Stimulated activated naive B cell treated with anti-CD40 and anti-IgM and Interleukin-4, amounts not matched to agents 10 μg/mL and 1 μg/mL and 100 μg/mL, for 72 hours (primary cell): ENCODE measurements at regions not wholly inside any gene's neighbourhood (a gene's known extent, or its start where the extent isn't known, plus 50 kb on each side); places are given as distances from the start of the nearest gene placed in this dataset.

Experiments
- ATAC-seq, 2 donors: fragments of 150-1000 bp; cut with Tn5 transposase; replicated peaks; 2 replicates each; pipeline ENCODE4 v1.10.0; 2021; ENCODE audit warnings: moderate library complexity in 1 of 2
- DNase-seq: peaks from one replicate; pipeline ENCODE4 v3.0.0; 2021
- H3K27ac Mint-ChIP-seq: one replicate; pipeline ENCODE4 v1.8.0; 2022; ENCODE audit warnings: mild to moderate bottlenecking, mixed read lengths
- H3K27me3 Mint-ChIP-seq, 2 donors: one replicate each; pipeline ENCODE4 v1.8.0; 2022; ENCODE audit warnings: mixed read lengths in 2 of 2
- H3K36me3 Mint-ChIP-seq, 2 donors: one replicate each; pipeline ENCODE4 v1.8.0; 2022; ENCODE audit warnings: mixed read lengths in 2 of 2, mild to moderate bottlenecking in 1 of 2
- H3K4me1 Mint-ChIP-seq, 2 donors: one replicate each; pipeline ENCODE4 v1.8.0; 2022; ENCODE audit warnings: mixed read lengths in 2 of 2, mild to moderate bottlenecking in 1 of 2
- H3K4me3 Mint-ChIP-seq, 2 donors: one replicate each; pipeline ENCODE4 v1.8.0; 2022; ENCODE audit warnings: mild to moderate bottlenecking in 2 of 2, mixed read lengths in 2 of 2, moderate library complexity in 1 of 2
- H3K9me3 Mint-ChIP-seq, 2 donors: one replicate each; pipeline ENCODE4 v1.8.0; 2022; ENCODE audit warnings: mixed read lengths in 2 of 2, mild to moderate bottlenecking in 1 of 2

- DNase-seq: no peak
- H3K36me3 Mint-ChIP-seq: no peaks in the 10 kb centered on the region
- no peaks in the 10 kb centered on the region for H3K27me3 Mint-ChIP-seq
- H3K4me1 Mint-ChIP-seq: no peaks in the 10 kb centered on the region
- no peak overlapping the region for H3K27ac Mint-ChIP-seq
- ATAC-seq: no peak
- H3K9me3 Mint-ChIP-seq: peaks cover 0 to 2% of the 10 kb centered on the region in 2 donors
- no peak overlapping the region for H3K4me3 Mint-ChIP-seq
Measured at GRCh38 chr2:2845806-2846315, 514.8 kb upstream of the MYT1L start.

GRCh38 chr2:2845267-2845666 is 514.2 kb upstream of the MYT1L start:
- Mint-ChIP-seq H3K4me1 (no peaks in the 10 kb centered on the region), H3K27me3 (no peaks in the 10 kb centered on the region), H3K9me3 (peaks cover 0 to 2% of the 10 kb centered on the region in 2 donors), H3K4me3 (no peak overlapping the region), H3K27ac (no peak overlapping the region), H3K36me3 (no peaks in the 10 kb centered on the region)
- DNase-seq (no peak), ATAC-seq (no peak)

- H3K36me3 Mint-ChIP-seq: no peaks in the 10 kb centered on the region
- no peak for ATAC-seq
- no peak for DNase-seq
- no peaks in the 10 kb centered on the region for H3K4me1 Mint-ChIP-seq
- H3K4me3 Mint-ChIP-seq: no peak overlapping the region
- peaks cover 0 to 2% of the 10 kb centered on the region in 2 donors for H3K9me3 Mint-ChIP-seq
- H3K27me3 Mint-ChIP-seq: no peaks in the 10 kb centered on the region
- no peak overlapping the region for H3K27ac Mint-ChIP-seq
Measured at GRCh38 chr2:2843969-2844548, 513.0 kb upstream of the MYT1L start.

- DNase-seq (no peak), ATAC-seq (no peak)
- H3K36me3 Mint-ChIP-seq: no peaks in the 10 kb centered on the region
- H3K27me3 Mint-ChIP-seq: peaks cover 0 to 9% of the 10 kb centered on the region in 2 donors
- H3K9me3 Mint-ChIP-seq: peaks cover 0 to 2% of the 10 kb centered on the region in 2 donors
- no peak overlapping the region for H3K4me3 Mint-ChIP-seq
- H3K27ac Mint-ChIP-seq: no peak overlapping the region
- no peaks in the 10 kb centered on the region for H3K4me1 Mint-ChIP-seq
Measured at GRCh38 chr2:2842466-2842865, 511.4 kb upstream of the MYT1L start.

- no peaks in the 10 kb centered on the region for H3K4me1 Mint-ChIP-seq
- ATAC-seq: no peak
Measured at GRCh38 chr2:2840681-2841300, 509.7 kb upstream of the MYT1L start.

GRCh38 chr2:2839782-2840531 is 508.9 kb upstream of the MYT1L start:
- Mint-ChIP-seq H3K36me3 (no peaks in the 10 kb centered on the region), H3K4me3 (no peak overlapping the region), H3K27ac (no peak overlapping the region), H3K4me1 (no peaks in the 10 kb centered on the region), H3K9me3 (peaks cover 0 to 4% of the 10 kb centered on the region in 2 donors), H3K27me3 (peaks cover 0 to 10% of the 10 kb centered on the region in 2 donors)
- no peak for ATAC-seq
- DNase-seq: no peak

More at GRCh38 chr2:2840681-2841300, 509.7 kb upstream of the MYT1L start:
- Mint-ChIP-seq H3K27me3 (peaks cover 0 to 10% of the 10 kb centered on the region in 2 donors), H3K27ac (no peak overlapping the region), H3K36me3 (no peaks in the 10 kb centered on the region), H3K4me3 (no peak overlapping the region), H3K9me3 (peaks cover 0 to 4% of the 10 kb centered on the region in 2 donors)
- DNase-seq: no peak

GRCh38 chr2:2839393-2839781 is 508.3 kb upstream of the MYT1L start:
- DNase-seq: no peak

GRCh38 chr2:2838548-2838845 is 507.4 kb upstream of the MYT1L start:
- Mint-ChIP-seq H3K27ac (no peak overlapping the region), H3K4me1 (no peaks in the 10 kb centered on the region), H3K4me3 (no peak overlapping the region), H3K27me3 (peaks cover 0 to 10% of the 10 kb centered on the region in 2 donors), H3K9me3 (peaks cover 0 to 2% of the 10 kb centered on the region in 2 donors), H3K36me3 (no peaks in the 10 kb centered on the region)
- no peak for DNase-seq
- no peak for ATAC-seq

More at GRCh38 chr2:2839393-2839781, 508.3 kb upstream of the MYT1L start:
- Mint-ChIP-seq H3K27ac (no peak overlapping the region), H3K36me3 (no peaks in the 10 kb centered on the region), H3K27me3 (peaks cover 0 to 10% of the 10 kb centered on the region in 2 donors), H3K4me1 (no peaks in the 10 kb centered on the region), H3K4me3 (no peak overlapping the region), H3K9me3 (peaks cover 0 to 4% of the 10 kb centered on the region in 2 donors)
- ATAC-seq: no peak

- H3K27me3 Mint-ChIP-seq: peaks cover 0 to 10% of the 10 kb centered on the region in 2 donors
- peaks cover 0 to 2% of the 10 kb centered on the region in 2 donors for H3K9me3 Mint-ChIP-seq
- DNase-seq: no peak
- no peaks in the 10 kb centered on the region for H3K4me1 Mint-ChIP-seq
- peak in 1 of 2 donors; percentile 8 for ATAC-seq
- no peak overlapping the region for H3K4me3 Mint-ChIP-seq
- no peaks in the 10 kb centered on the region for H3K36me3 Mint-ChIP-seq
- no peak overlapping the region for H3K27ac Mint-ChIP-seq
Measured at GRCh38 chr2:2837746-2838547, 506.9 kb upstream of the MYT1L start.

GRCh38 chr2:2836343-2837070 is 505.4 kb upstream of the MYT1L start:
- ATAC-seq (no peak), DNase-seq (no peak)
- Mint-ChIP-seq H3K4me1 (no peaks in the 10 kb centered on the region), H3K36me3 (no peaks in the 10 kb centered on the region), H3K27me3 (peaks cover 2 to 11% of the 10 kb centered on the region in 2 donors), H3K27ac (no peak overlapping the region), H3K4me3 (no peak overlapping the region), H3K9me3 (peaks cover 0 to 2% of the 10 kb centered on the region in 2 donors)

- Mint-ChIP-seq H3K27ac (no peak overlapping the region), H3K27me3 (peaks cover 12 to 15% of the 10 kb centered on the region in 2 donors), H3K4me1 (no peaks in the 10 kb centered on the region), H3K4me3 (no peak overlapping the region), H3K36me3 (no peaks in the 10 kb centered on the region), H3K9me3 (peaks cover 0 to 4% of the 10 kb centered on the region in 2 donors)
- DNase-seq (no peak), ATAC-seq (no peak)
Measured at GRCh38 chr2:2834516-2835254, 503.6 kb upstream of the MYT1L start.

- ATAC-seq: no peak
- Mint-ChIP-seq H3K9me3 (peaks cover 0 to 4% of the 10 kb centered on the region in 2 donors), H3K4me1 (no peaks in the 10 kb centered on the region), H3K36me3 (no peaks in the 10 kb centered on the region), H3K27ac (no peak overlapping the region), H3K27me3 (peaks cover 12 to 15% of the 10 kb centered on the region in 2 donors), H3K4me3 (no peak overlapping the region)
- no peak for DNase-seq
Measured at GRCh38 chr2:2834105-2834504, 503.0 kb upstream of the MYT1L start.

- H3K27ac Mint-ChIP-seq: no peak overlapping the region
Measured at GRCh38 chr2:2832657-2833056, 501.6 kb upstream of the MYT1L start.

More at GRCh38 chr2:2832657-2833056, 501.6 kb upstream of the MYT1L start:
- Mint-ChIP-seq H3K4me1 (no peaks in the 10 kb centered on the region), H3K36me3 (no peaks in the 10 kb centered on the region), H3K27me3 (peaks cover 8 to 12% of the 10 kb centered on the region in 2 donors), H3K4me3 (no peak overlapping the region), H3K9me3 (peaks cover 0 to 4% of the 10 kb centered on the region in 2 donors)
- ATAC-seq (no peak), DNase-seq (no peak)
